ENCODE measurements at regions not wholly inside any gene's neighbourhood (a gene's known extent, or its start where the extent isn't known, plus 50 kb on each side); places are given as distances from the start of the nearest gene placed in this dataset.
"Not testable (repeated sequence)": the region's sequence is repeated elsewhere in the genome, so short reads cannot be mapped to it uniquely, and the experiment has no call there.

DNA sequence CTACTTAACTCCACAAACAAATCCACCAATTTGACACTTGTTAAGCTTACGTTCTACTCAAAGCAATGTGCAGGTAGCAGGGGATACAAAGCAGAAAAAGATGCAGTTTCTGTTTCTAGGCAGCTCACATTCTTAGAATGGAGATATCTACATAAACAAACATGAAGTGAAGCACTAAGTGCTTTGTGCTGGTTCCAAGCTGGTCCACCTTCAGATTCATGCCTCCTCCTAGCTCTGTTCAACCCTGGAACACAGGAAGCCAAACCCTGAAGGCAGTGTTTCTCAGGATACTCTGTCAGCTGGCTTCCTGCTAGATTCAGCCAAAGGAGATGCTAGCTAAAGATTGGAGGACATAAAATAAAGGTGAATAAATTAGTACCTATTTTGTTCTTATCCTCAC lies 55.3 kb upstream of the NOL4 start:
- no peak for DNase-seq (ENCODE audit: low read depth, low spot score)

DNA sequence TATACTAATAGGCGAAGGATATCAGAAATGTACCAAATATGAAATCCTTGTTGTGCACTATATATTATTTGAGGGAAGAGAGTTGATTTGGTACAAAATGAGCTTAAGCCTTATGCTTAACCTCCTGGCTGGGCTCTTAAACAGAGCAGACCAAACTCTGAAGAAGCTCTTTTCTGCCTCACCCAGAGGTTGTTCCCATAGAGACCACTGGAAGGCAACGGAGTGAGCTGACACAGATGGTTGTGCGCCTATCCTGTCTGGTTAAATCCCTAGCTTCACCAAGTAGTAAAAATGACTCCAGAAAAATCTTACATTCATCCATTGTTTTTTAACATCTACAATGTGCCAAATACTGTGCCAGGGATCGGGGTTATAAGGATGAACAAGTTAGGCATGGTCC lies 55.9 kb upstream of the NOL4 start:
- no peak for DNase-seq (ENCODE audit: low read depth, low spot score)

DNA sequence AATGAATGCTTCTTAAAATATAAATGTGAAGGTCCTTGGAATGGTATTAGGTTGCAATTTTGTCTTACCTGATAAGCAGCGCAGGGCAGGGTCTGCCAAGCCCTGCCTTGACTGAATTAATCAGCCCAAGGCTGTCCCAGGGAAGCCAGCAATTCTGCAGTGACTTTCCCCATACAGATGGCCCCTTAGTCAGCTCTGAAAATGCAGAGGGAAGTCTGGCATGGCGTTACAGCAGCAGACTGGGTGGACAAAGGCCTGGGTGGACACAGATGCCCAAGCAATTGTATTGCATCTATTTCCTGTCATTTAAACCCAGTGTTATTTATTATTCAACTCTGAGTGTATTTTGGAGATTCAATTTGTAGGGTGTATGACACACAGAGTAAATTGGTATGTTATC lies 56.6 kb upstream of the NOL4 start:
- DNase-seq (ENCODE audit: low read depth, low spot score) = no peak

DNA sequence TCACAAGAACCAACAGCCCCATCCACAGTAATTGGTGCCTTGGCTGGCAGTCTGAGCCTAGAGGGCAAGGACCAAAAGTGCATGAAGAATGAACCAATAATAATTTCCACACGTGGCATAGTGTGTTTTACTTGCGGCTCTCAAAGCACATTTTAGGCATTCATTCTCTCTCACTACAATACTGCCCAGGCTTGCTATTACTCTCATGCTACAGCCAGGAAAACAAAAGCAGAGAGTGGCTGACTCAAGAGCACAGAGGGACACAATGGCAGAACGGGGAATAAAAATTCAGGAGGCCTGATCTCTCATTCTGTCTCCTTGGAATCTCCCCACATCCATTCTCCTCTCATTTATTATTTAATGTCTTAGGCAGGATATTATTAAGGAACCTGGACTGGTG lies 57.0 kb upstream of the NOL4 start:
- no peak for DNase-seq (ENCODE audit: low read depth, low spot score)

DNA sequence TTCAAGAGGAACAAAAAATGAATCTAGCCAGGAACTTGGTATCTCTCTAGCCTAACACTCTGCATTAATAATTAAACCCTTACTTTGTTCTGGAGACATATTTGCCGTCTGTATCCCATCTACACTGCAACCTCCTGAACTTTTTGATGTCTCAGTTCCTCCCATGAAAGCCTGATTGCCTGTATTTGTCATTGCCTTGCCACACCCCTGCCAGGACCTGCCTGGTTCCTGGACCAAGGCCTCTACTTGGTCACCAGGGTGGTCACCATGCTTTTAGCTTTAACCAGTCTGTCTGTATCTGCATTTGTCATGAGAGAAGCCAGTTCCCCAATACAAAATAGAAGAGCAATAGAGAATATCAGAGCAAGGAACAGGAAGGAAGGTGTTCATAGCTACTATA lies 58.8 kb upstream of the NOL4 start:
- no peak for DNase-seq (ENCODE audit: low read depth, low spot score)

DNA sequence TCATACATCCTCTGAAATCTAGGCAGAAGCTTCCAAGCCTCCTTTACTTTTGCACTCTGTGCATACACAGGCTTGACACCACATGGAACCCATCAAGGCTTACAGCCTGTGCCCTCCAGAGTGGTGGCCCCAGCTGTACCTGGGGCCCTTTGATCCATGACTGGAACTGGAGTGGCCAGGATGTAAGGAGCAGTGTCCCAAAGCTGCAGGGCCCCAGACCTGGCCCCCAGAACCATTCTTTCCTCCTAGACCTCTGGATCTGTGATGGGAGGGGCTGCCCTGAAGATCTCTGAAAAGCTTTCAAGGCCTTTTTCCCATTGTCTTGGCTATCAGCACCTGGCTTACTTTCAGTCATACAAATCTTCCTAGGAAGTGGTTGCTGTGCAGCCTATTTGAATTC lies 63.1 kb upstream of the NOL4 start:
- no peak for DNase-seq (ENCODE audit: low read depth, low spot score)

DNA sequence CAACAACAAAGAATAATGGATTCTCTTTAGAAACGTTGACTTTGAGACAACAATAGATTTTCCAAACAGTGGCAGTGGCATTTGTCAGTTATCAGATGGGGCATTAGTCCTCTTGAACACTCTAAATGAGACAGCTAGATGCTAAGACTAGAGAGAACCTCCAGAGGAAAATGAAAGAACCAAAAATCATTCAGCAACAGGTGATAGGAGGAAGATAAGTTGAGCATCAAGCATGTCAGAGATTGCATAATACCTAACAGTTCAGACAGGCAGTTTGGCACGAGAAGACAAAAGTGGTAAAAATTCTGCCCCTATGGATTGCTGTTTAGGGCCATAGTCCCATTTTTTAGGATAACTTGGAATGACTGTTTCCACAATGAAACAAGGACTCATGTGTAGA lies 67.9 kb upstream of the NOL4 start:
- no peak for DNase-seq (ENCODE audit: low read depth, low spot score)

DNA sequence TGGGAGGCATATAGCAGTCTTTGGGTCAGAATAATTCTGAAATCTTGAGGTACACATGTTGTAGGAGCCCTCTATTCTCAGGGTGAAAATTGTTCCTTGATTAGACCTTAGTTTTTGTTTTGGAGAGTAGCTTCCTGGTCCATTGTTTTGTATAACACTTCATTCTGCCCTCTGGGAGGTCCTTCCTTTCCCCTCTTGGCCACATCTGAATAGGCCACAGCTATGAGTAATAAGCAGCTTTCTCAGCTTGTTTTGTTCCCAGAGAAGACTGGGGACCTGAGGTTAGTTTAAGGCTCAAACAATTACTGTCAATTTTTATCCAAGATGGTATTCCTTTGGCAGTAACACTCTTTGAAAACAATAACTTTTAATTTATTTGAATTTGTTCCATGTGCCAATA lies 72.6 kb upstream of the NOL4 start:
- peak; percentile 46 for DNase-seq (ENCODE audit: low read depth, low spot score)

DNA sequence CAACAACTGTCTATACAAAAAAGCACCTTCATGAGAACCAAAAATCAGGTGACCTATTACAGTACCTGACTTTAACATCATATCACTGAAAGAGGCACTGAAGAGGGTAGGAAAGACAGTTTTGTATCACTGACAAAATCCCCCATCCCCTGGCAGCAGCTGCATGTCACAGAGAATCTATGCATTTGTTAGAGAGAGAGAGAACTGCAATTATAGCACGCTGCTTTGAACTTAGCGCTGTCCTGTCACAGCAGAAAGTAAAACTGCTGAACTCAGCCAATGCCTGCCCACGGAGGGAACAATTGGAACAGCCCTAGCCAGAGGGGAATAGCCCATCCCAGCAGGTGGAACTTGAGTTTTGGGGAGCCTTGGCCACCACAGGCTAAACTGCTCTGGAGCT lies 75.1 kb upstream of the NOL4 start:
- DNase-seq (ENCODE audit: low read depth, low spot score) = no peak

DNA sequence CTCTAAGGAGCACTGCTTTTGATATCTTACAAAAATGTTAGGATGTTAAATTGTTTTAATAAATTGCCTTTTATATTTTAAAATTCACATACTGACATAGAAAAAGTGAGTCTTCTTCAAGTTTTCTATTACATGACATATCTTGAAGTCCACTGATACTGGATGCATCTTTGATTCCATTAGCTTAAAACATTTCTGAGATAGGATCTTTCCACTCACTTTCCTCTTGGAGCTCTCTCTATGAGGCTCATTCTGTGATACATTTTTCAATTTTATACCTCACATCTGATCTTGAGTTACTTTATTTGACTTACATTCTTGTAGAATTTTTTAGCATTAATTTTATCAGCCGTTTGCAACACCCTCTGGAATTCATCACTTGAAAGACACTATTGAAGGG lies 86.8 kb upstream of the NOL4 start:
- no peak for DNase-seq (ENCODE audit: low read depth, low spot score)

DNA sequence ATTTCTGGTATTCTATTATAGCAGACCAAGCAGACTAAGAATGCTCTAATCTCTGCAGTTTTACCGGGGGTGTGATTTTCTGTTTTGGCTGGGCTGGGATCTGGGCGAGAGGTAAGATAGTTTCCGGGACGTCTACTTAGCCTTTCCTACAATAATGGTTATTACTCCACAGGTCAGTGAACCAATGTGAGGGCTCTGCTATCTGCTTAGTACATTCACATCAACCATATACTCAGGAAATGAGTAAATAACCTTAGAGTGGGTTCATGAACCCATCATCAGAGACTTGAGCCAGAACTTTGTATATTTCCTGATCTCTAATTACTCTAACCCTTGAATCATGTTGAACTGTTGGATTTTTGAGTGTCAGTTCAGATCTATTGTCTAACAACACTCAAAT lies 90.1 kb upstream of the NOL4 start:
- no peak for DNase-seq (ENCODE audit: low read depth, low spot score)

DNA sequence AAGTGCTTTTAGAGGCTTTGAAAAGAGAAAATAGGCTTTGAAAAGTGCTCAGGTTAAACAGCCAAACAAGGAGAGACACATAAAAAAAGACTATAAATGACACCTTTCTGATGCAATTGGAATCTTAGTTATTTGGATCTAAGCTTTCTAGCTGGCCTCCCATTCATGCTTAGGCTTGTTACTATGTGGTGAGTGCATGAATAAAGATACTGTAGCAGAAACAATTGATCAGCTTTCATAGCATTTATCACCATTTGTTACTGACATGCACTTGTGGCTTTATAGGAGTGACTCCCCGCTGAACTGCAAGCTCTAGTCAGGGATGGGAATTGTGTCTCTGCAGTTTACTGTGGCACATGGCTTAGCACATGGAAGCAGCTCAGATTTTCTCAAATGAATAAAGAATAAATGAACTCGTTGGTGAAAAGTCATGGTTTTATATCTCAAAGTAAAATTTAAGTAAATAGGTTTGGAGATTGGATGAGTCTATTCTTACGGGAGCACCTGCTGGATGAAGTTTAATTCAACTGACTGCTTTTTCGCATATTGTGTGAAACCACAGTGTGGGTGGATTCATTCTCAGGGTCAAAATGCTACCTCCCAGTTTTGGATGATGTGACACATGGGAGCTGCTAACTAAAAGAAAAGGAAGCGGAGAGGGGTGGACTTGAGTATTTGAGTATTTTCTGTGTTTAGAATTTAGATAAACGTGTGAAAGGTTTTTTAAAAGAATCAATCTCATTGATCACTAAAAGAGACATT lies 91.1 kb upstream of the NOL4 start:
- DNase-seq (ENCODE audit: low read depth, low spot score) = no peak

DNA sequence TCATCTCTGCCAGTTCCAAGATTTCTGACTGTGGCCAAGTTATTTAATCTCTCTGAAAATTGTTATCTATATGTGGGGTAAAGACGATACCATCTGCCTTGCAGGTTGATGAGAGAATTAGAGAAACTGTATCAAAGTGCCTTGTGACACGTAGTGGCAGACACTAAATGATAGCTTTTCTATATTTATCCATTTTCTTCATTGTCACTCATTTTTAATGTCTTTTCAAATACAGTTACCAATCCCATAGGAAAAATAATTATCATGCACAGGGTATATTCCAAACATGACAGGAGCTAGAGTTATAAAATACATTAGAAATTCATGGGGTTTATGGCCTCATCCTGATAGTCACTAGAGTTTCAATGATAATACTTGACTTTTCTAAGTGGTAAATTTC lies 95.6 kb upstream of the NOL4 start:
- no peak for DNase-seq (ENCODE audit: low read depth, low spot score)

DNA sequence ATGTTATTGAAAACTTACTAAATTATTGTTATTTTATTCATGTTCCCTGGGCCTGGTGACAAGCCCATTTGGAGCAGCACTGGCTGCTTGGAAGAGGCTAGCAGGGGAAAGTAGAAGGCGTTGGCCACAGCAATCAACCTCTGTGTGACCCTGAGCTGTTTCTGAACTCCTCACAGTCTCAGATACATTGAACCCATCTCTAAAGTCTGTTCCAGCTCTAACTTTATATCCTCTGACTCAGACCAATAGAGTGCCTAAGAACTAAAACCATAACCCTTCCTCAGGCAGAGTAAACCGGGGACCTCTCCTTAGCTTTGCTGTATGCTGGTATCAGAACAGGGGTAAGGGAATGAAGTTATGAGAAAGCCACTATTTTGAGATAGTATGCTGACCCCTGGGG lies 96.4 kb upstream of the NOL4 start:
- DNase-seq (ENCODE audit: low read depth, low spot score) = no peak

DNA sequence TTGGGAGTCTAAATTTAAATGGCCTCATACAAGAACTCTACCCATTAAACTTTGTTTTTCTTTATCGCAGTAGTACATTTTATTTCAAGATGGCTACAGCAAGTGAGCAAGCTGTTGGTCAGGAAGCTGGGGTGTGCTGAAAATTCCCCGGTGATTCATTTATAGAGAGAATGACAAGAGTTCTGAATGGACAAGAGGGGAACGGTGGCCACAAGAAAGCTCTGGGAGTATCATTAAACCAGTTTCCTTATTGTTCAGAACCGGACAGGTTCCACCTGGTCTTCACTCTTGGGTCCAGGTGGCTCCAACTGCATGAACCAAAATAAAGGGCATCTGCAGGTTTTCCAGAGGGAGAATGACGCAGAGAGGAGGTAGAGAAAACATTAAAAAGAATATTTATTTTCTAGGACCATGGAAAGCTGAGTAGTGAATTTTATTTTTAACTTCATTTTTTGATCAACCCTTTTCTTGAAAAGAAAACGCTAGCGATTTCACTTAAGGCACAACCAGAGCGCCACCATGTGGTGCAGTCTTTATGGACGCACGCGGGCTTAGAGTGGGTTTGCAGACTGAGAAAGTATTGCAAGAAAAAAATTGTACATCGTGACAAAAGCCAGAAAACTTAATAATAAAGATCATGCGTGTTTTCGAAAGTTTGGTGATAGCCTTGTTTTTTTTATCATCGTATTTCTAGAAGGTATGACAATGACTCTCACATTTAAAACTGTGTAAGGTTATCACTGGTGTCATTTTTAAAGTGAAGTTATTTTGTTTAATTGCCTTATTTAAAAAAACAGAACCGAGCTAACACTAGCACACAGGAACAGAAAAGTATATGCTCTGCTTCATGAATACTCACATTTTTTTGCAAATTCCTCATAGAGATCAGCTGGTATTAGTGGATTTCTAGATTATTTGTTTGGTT lies 97.9 kb upstream of the NOL4 start:
- peak; percentile 88 for DNase-seq (ENCODE audit: low read depth, low spot score)

DNA sequence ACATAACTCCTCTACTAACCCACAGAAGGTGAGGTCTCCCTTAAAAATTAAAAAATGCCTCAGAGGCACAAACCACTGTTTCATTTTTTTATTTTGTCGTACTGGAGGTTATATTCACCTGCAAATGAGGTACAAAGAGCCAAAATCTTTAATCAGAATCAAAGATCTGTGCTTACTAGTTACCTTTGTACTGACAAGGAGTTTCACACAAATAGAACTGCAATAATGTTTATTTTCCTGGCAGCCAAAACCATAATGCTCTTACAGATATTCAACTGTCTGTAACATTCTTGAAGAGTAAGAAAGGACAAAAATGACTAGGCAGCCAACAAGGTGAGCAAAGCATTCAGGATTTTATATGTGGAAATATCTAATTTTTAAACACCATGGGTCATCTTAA lies 105.1 kb upstream of the NOL4 start:
- DNase-seq (ENCODE audit: low read depth, low spot score) = no peak

DNA sequence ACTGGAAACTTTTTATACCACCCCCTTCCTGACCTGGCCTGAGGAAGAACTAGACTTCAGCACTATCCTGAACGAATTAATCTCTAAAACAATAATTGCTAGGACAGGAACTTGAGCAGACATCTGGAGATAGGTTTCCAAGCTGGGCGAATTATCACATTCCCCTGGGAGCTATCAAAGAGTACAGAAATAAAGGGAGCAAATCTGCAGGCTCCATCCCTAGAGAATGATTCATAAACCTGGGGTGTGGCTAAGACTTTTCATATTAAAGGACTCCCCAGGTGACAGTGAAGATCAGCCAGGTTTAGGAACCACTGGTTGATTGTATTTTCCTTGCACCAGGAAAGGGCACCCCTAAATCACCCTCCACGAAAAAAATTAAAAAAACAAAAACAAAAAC lies 105.6 kb upstream of the NOL4 start:
- DNase-seq (ENCODE audit: low read depth, low spot score) = no peak

DNA sequence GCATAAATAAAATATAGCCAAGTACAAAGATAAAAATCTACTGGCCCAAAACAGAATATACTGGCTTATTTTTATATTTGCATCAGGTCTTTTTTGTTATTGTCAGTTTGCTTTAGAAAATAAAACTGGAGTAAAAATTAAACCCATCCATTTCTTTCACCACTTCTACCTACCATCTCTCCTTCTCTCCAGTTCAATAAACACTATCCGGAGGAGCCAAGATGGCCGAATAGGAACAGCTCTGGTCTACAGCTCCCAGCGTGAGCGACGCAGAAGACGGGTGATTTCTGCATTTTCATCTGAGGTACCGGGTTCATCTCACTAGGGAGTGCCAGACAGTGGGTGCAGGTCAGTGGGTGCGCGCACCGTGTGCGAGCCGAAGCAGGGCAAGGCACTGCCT lies 106.2 kb upstream of the NOL4 start:
- not testable (repeated sequence) for DNase-seq (ENCODE audit: low read depth, low spot score)

DNA sequence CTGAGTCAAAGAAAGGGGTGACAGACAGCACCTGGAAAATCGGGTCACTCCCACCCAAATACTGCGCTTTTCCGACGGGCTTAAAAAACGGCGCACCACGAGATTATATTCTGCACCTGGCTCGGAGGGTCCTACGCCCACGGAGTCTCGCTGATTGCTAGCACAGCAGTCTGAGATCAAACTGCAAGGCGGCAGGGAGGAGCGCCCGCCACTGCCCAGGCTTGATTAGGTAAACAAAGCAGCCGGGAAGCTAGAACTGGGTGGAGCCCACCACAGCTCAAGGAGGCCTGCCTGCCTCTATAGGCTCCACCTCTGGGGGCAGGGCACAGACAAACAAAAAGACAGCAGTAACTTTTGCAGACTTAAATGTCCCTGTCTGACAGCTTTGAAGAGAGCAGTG lies 106.6 kb upstream of the NOL4 start:
- DNase-seq (ENCODE audit: low read depth, low spot score) = not testable (repeated sequence)

DNA sequence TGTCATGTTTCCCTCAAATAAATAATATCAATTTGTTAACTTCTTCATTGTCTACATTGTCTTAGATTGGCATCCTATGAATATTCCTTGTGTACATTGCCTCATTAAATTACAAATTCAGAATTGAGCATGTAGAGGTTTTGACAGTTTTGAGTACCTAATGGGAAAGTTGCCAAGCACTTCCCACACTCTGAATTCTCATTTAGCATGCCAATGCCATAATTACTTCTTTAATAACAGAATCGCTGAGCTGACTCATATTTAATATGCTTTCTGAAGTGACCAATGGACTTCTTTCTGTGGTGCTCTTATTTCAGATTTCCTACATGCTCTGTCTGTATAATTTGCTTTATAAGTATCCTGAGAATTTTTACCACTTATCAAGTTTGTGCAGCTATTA lies 114.4 kb upstream of the NOL4 start:
- DNase-seq (ENCODE audit: low read depth, low spot score) = no peak

DNA sequence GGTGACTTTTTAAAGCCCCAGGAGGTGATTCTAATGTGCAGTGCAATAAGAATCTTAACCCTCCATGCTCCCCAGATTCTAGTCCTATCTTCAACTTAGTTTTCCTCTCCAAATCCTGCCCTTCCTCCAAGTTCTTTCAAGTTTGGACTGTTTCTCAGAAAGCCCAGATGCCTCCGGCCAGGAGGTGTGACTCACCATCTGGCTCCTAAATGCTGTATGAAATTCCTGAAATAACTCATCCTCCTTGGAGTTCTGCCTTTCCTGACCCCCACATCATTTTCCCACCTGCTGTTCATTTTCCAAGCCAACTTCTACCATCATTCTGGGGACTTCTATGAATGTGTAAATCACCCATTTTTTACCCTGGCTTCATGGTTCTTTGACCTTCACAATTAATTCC lies 118.2 kb upstream of the NOL4 start:
- peak; percentile 85 for DNase-seq (ENCODE audit: low read depth, low spot score)

DNA sequence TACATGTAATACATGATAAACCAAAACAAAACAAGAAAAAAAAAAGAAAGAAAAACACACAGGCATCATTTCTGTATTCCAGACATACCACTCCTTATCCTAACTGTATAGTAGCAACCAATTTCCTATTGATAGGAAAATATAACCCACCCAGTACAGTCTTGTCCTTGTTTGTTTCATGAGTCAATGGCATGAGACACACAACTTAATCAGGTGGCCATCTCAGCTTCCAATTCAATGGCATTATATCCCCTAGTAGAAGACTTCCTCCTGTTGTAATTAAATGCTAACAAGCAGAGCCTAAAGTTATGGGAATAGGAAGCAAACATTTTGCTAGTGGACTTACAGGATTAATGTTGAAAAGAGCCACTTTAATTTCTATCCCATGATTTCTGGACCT lies 121.0 kb upstream of the NOL4 start:
- no peak for DNase-seq (ENCODE audit: low read depth, low spot score)

DNA sequence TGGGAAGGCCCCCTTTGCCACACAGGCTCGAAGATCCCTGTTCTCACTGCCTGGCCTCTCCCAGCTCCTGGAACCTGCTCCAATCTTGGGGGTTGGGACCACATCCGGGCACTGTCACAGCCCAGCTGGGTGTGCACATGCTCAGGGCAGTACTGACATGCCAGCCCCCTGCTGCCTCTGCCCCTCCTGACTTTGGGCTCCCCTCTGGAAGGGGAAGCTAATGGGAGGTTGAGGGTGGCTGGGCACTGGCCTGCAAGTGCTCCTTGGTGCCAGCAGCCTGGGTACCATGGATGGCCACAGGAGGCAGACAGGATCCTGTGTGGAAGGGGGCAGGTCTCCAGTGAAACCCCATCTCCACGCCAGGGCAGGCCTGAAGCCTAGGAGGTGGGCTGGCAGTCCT lies 126.1 kb upstream of the NOL4 start:
- DNase-seq (ENCODE audit: low read depth, low spot score) = no peak
